ENCODE measurements at regions not wholly inside any gene's neighbourhood (a gene's known extent, or its start where the extent isn't known, plus 50 kb on each side); places are given as distances from the start of the nearest gene placed in this dataset.
"Not testable (repeated sequence)": the region's sequence is repeated elsewhere in the genome, so short reads cannot be mapped to it uniquely, and the experiment has no call there.

GRCh38 chr5:156200938-156201787, 125.8 kb upstream of the SGCD start:
- in situ Hi-C loops (cut with HindIII; ENCODE audit: low pct_unique_long_range_greater_than_20kb, low sequenced_read_pairs) = no loop called here
- no peak for DNase-seq (ENCODE audit: low read depth, low spot score)

- no peak for DNase-seq (ENCODE audit: low read depth, low spot score)
- in situ Hi-C loops (cut with HindIII; ENCODE audit: low pct_unique_long_range_greater_than_20kb, low sequenced_read_pairs) = no loop called here
These were observed 125.1 kb upstream of the SGCD start for GRCh38 chr5:156201788-156202403.

- DNase-seq (ENCODE audit: low read depth, low spot score) = no peak
- in situ Hi-C loops (cut with HindIII; ENCODE audit: low pct_unique_long_range_greater_than_20kb, low sequenced_read_pairs) = no loop called here
These were observed 118.7 kb upstream of the SGCD start for GRCh38 chr5:156208271-156208670.

- in situ Hi-C loops (cut with HindIII; ENCODE audit: low pct_unique_long_range_greater_than_20kb, low sequenced_read_pairs) = no loop called here
- DNase-seq (ENCODE audit: low read depth, low spot score) = no peak
These were observed 108.4 kb upstream of the SGCD start for GRCh38 chr5:156218367-156219158.

GRCh38 chr5:156219483-156220005, 107.4 kb upstream of the SGCD start:
- no peak for DNase-seq (ENCODE audit: low read depth, low spot score)
- in situ Hi-C loops (cut with HindIII; ENCODE audit: low pct_unique_long_range_greater_than_20kb, low sequenced_read_pairs) = no loop called here

GRCh38 chr5:156221816-156222215, 105.1 kb upstream of the SGCD start:
- in situ Hi-C loops (cut with HindIII; ENCODE audit: low pct_unique_long_range_greater_than_20kb, low sequenced_read_pairs) = no loop called here
- DNase-seq (ENCODE audit: low read depth, low spot score) = no peak

- no peak for DNase-seq (ENCODE audit: low read depth, low spot score)
- in situ Hi-C loops (cut with HindIII; ENCODE audit: low pct_unique_long_range_greater_than_20kb, low sequenced_read_pairs) = no loop called here
These were observed 103.4 kb upstream of the SGCD start for GRCh38 chr5:156223547-156223946.

- in situ Hi-C loops (cut with HindIII; ENCODE audit: low pct_unique_long_range_greater_than_20kb, low sequenced_read_pairs); DNase-seq (ENCODE audit: low read depth, low spot score): not testable (repeated sequence)
These were observed 100.5 kb upstream of the SGCD start for GRCh38 chr5:156226485-156226884.

- in situ Hi-C loops (cut with HindIII; ENCODE audit: low pct_unique_long_range_greater_than_20kb, low sequenced_read_pairs) = no loop called here
- no peak for DNase-seq (ENCODE audit: low read depth, low spot score)
These were observed 96.1 kb upstream of the SGCD start for GRCh38 chr5:156230887-156231286.

- DNase-seq (ENCODE audit: low read depth, low spot score) = no peak
- in situ Hi-C loops (cut with HindIII; ENCODE audit: low pct_unique_long_range_greater_than_20kb, low sequenced_read_pairs) = no loop called here
These were observed 94.6 kb upstream of the SGCD start for GRCh38 chr5:156232251-156232869.

GRCh38 chr5:156237361-156237760, 89.6 kb upstream of the SGCD start:
- in situ Hi-C loops (cut with HindIII; ENCODE audit: low pct_unique_long_range_greater_than_20kb, low sequenced_read_pairs) = no loop called here
- DNase-seq (ENCODE audit: low read depth, low spot score) = no peak

GRCh38 chr5:156239800-156240199, 87.2 kb upstream of the SGCD start:
- DNase-seq (ENCODE audit: low read depth, low spot score) = no peak
- in situ Hi-C loops (cut with HindIII; ENCODE audit: low pct_unique_long_range_greater_than_20kb, low sequenced_read_pairs) = no loop called here

GRCh38 chr5:156240414-156240813, 86.5 kb upstream of the SGCD start:
- in situ Hi-C loops (cut with HindIII; ENCODE audit: low pct_unique_long_range_greater_than_20kb, low sequenced_read_pairs) = no loop called here
- no peak for DNase-seq (ENCODE audit: low read depth, low spot score)

GRCh38 chr5:156241266-156241665, 85.7 kb upstream of the SGCD start:
- in situ Hi-C loops (cut with HindIII; ENCODE audit: low pct_unique_long_range_greater_than_20kb, low sequenced_read_pairs) = no loop called here

GRCh38 chr5:156245895-156246294, 81.1 kb upstream of the SGCD start:
- no peak for DNase-seq (ENCODE audit: low read depth, low spot score)
- in situ Hi-C loops (cut with HindIII; ENCODE audit: low pct_unique_long_range_greater_than_20kb, low sequenced_read_pairs) = no loop called here

More at GRCh38 chr5:156241266-156241665, 85.7 kb upstream of the SGCD start:
- no peak for DNase-seq (ENCODE audit: low read depth, low spot score)

GRCh38 chr5:156251076-156251475, 75.9 kb upstream of the SGCD start:
- DNase-seq (ENCODE audit: low read depth, low spot score) = no peak
- in situ Hi-C loops (cut with HindIII; ENCODE audit: low pct_unique_long_range_greater_than_20kb, low sequenced_read_pairs) = no loop called here

- DNase-seq (ENCODE audit: low read depth, low spot score) = peak; percentile 94
- in situ Hi-C loops (cut with HindIII; ENCODE audit: low pct_unique_long_range_greater_than_20kb, low sequenced_read_pairs) = no loop called here
These were observed 73.8 kb upstream of the SGCD start for GRCh38 chr5:156253130-156253529.

GRCh38 chr5:156254196-156254595, 72.8 kb upstream of the SGCD start:
- in situ Hi-C loops (cut with HindIII; ENCODE audit: low pct_unique_long_range_greater_than_20kb, low sequenced_read_pairs) = no loop called here
- peak; percentile 60 for DNase-seq (ENCODE audit: low read depth, low spot score)
